Progenitor cell of endocrine pancreas (in vitro differentiated cells): ENCODE measurements at regions not wholly inside any gene's neighbourhood (a gene's known extent, or its start where the extent isn't known, plus 50 kb on each side); places are given as distances from the start of the nearest gene placed in this dataset.

ENCODE experiments used
- DNase-seq: peaks from one replicate; pipeline ENCODE4 v3.0.0; 2021; ENCODE audit warnings: low spot score; ENCODE audit not compliant: unreplicated experiment
- H3K27ac Mint-ChIP-seq: 2 replicates; pipeline ENCODE4 v1.8.0; 2021; ENCODE audit warnings: mild to moderate bottlenecking, moderate library complexity, mixed read lengths
- H3K27me3 Mint-ChIP-seq: 2 replicates; pipeline ENCODE4 v1.8.0; 2021; ENCODE audit warnings: mixed read lengths
- H3K36me3 Mint-ChIP-seq: 2 replicates; pipeline ENCODE4 v1.8.0; 2022; ENCODE audit warnings: mixed read lengths; ENCODE audit not compliant: insufficient read depth
- H3K4me1 Mint-ChIP-seq: 2 replicates; pipeline ENCODE4 v1.8.0; 2021; ENCODE audit warnings: low read depth, mixed read lengths
- H3K4me3 Mint-ChIP-seq: 2 replicates; pipeline ENCODE4 v1.8.0; 2021; ENCODE audit warnings: low read depth, mild to moderate bottlenecking, moderate library complexity, mixed read lengths
- H3K9me3 Mint-ChIP-seq: 2 replicates; pipeline ENCODE4 v1.8.0; 2021; ENCODE audit warnings: low read depth, mixed read lengths
- CTCF ChIP-seq: fragments of 200-600 bp; sonication (generic); IDR thresholded peaks from one replicate; pipeline ENCODE4 v1.5.0; 2021; ENCODE audit warnings: antibody characterized with exemption, mild to moderate bottlenecking; ENCODE audit not compliant: unreplicated experiment

GRCh38 chr3:80770106-80771074 lies 991.1 kb downstream of the GBE1 start:
- H3K9me3 Mint-ChIP-seq, result peaks cover 3% of the 10 kb centered on the region
- H3K27me3 Mint-ChIP-seq, result no peaks in the 10 kb centered on the region
- peak overlapping the region; percentile 65 for H3K4me3 Mint-ChIP-seq
- H3K36me3 Mint-ChIP-seq, result no peaks in the 10 kb centered on the region
- H3K4me1 Mint-ChIP-seq, result peaks cover 1% of the 10 kb centered on the region
- H3K27ac Mint-ChIP-seq, result no peak overlapping the region
- no peak for TF ChIP-seq CTCF
- DNase-seq, result no peak

GRCh38 chr3:80769683-80770082 lies 991.8 kb downstream of the GBE1 start:
- H3K27me3 Mint-ChIP-seq, result no peaks in the 10 kb centered on the region

GRCh38 chr3:80767604-80768003 lies 993.8 kb downstream of the GBE1 start:
- Mint-ChIP-seq H3K36me3 (no peaks in the 10 kb centered on the region), H3K27ac (no peak overlapping the region), H3K4me1 (peaks cover 1% of the 10 kb centered on the region), H3K27me3 (no peaks in the 10 kb centered on the region), H3K9me3 (peaks cover 9% of the 10 kb centered on the region), H3K4me3 (no peak overlapping the region)
- DNase-seq, result no peak
- TF ChIP-seq CTCF, result no peak

More at GRCh38 chr3:80769683-80770082, 991.8 kb downstream of the GBE1 start:
- Mint-ChIP-seq H3K36me3 (no peaks in the 10 kb centered on the region), H3K4me3 (peak overlapping the region; percentile 65), H3K9me3 (peaks cover 3% of the 10 kb centered on the region), H3K4me1 (peaks cover 1% of the 10 kb centered on the region), H3K27ac (no peak overlapping the region)
- no peak for TF ChIP-seq CTCF
- DNase-seq, result no peak

GRCh38 chr3:80754969-80755368 lies 987.2 kb upstream of the ROBO1 start:
- no peaks in the 10 kb centered on the region for H3K36me3 Mint-ChIP-seq
- H3K27me3 Mint-ChIP-seq, result no peaks in the 10 kb centered on the region
- no peaks in the 10 kb centered on the region for H3K9me3 Mint-ChIP-seq
- no peak for DNase-seq
- H3K27ac Mint-ChIP-seq, result no peak overlapping the region
- H3K4me3 Mint-ChIP-seq, result no peak overlapping the region
- no peak for TF ChIP-seq CTCF
- no peaks in the 10 kb centered on the region for H3K4me1 Mint-ChIP-seq

- H3K4me3 Mint-ChIP-seq, result no peak overlapping the region
- H3K36me3 Mint-ChIP-seq, result no peaks in the 10 kb centered on the region
- H3K4me1 Mint-ChIP-seq, result no peaks in the 10 kb centered on the region
- no peak for TF ChIP-seq CTCF
- H3K27me3 Mint-ChIP-seq, result no peaks in the 10 kb centered on the region
- no peak overlapping the region for H3K27ac Mint-ChIP-seq
- no peaks in the 10 kb centered on the region for H3K9me3 Mint-ChIP-seq
- no peak for DNase-seq
These were observed 985.2 kb upstream of the ROBO1 start for GRCh38 chr3:80753021-80753420.
